Lung (tissue), 11 donors: ENCODE measurements at regions not wholly inside any gene's neighbourhood (a gene's known extent, or its start where the extent isn't known, plus 50 kb on each side); places are given as distances from the start of the nearest gene placed in this dataset.

Experiments
- ATAC-seq: fragments of 200-7000 bp; cut with Tn5 transposase; one replicate; pipeline ENCODE4 v1.9.1; 2020; ENCODE audit warnings: moderate number of reproducible peaks; ENCODE audit not compliant: insufficient read depth, low FRiP score
- DNase-seq, 3 donors: peaks; one replicate each; pipeline ENCODE4 v3.0.0-alpha.2; 2013 to 2017
- H3K27ac ChIP-seq, 2 donors: one replicate each; pipeline ENCODE4 v1.5.1; 2013; ENCODE audit warnings: mild to moderate bottlenecking in 2 of 2, moderate library complexity in 2 of 2, control low read depth in 1 of 2, inconsistent platforms in 1 of 2, low read depth in 1 of 2, low read length in 1 of 2
- H3K27me3 ChIP-seq, 3 donors: one replicate each; pipeline ENCODE4 v1.5.1; 2013; ENCODE audit warnings: low read length in 2 of 3; ENCODE audit not compliant: control insufficient read depth in 3 of 3, insufficient read depth in 3 of 3
- H3K36me3 ChIP-seq, 4 donors: one replicate each; pipeline ENCODE4 v1.5.1; 2013; ENCODE audit warnings: low read length in 4 of 4, mild to moderate bottlenecking in 1 of 4, moderate library complexity in 1 of 4; ENCODE audit not compliant: control insufficient read depth in 4 of 4, insufficient read depth in 4 of 4
- H3K4me1 ChIP-seq, 5 donors: one replicate each; pipeline ENCODE4 v1.5.1; 2013; ENCODE audit warnings: low read length in 5 of 5, mild to moderate bottlenecking in 2 of 5, moderate library complexity in 1 of 5; ENCODE audit not compliant: control insufficient read depth in 5 of 5, insufficient read depth in 5 of 5
- H3K4me3 ChIP-seq: one replicate; pipeline ENCODE4 v1.5.1; 2013; ENCODE audit warnings: mild to moderate bottlenecking, control low read depth, moderate library complexity
- H3K9ac ChIP-seq, 2 donors: one replicate each; pipeline ENCODE4 v1.5.1; 2013; ENCODE audit warnings: low read length in 2 of 2, control low read depth in 1 of 2; ENCODE audit not compliant: insufficient read depth in 1 of 2
- H3K9me3 ChIP-seq, 4 donors: one replicate each; pipeline ENCODE4 v1.5.1; 2013; ENCODE audit warnings: low read length in 3 of 4, mild to moderate bottlenecking in 1 of 4, moderate library complexity in 1 of 4; ENCODE audit not compliant: control insufficient read depth in 4 of 4, insufficient read depth in 3 of 4
- CTCF ChIP-seq: IDR thresholded peaks from 2 replicates; pipeline ENCODE4 v1.5.1; 2012; ENCODE audit warnings: mild to moderate bottlenecking; ENCODE audit errors: control extremely low read depth, extremely low read depth
- WGBS, 2 donors: extraction: QIAGEN DNeasy Blood & Tissue Kit; methylation state at CpG; one replicate each; pipeline ENCODE4 v1.1.7; 2013; 5-methylcytosine and 5-hydroxymethylcytosine counted together
- donor health status: control.
- donor health status: control.
- donor health status: Bipolar disorder and iron deficiency.
- donor health status: healthy.
- donor health status: DM: yes; HTN: yes; CAD: no.

- 29 to 32% methylated on average over 1 of the region's 1 CpG for WGBS, 2 donors
- DNase-seq (no peak), ATAC-seq (no peak)
- H3K9me3 ChIP-seq, result no peaks in the 10 kb centered on the region
- H3K4me1 ChIP-seq, result peaks cover 0 to 9% (median 0%) of the 10 kb centered on the region in 5 donors
- TF ChIP-seq CTCF, result no peak
- no peak overlapping the region for H3K4me3 ChIP-seq
- H3K36me3 ChIP-seq, result no peaks in the 10 kb centered on the region
- no peak overlapping the region for H3K9ac ChIP-seq
- no peaks in the 10 kb centered on the region for H3K27me3 ChIP-seq
- H3K27ac ChIP-seq, result no peak overlapping the region
These were observed 278.2 kb downstream of the BRINP1 start for GRCh38 chr9:119091074-119091473.

- WGBS, 2 donors, result 75 to 86% methylated on average over 5 of the region's 5 CpGs
- DNase-seq (no peak), ATAC-seq (no peak)
- no peaks in the 10 kb centered on the region for H3K9me3 ChIP-seq
- no peaks in the 10 kb centered on the region for H3K27me3 ChIP-seq
- no peak overlapping the region for H3K4me3 ChIP-seq
- H3K27ac ChIP-seq, result no peak overlapping the region
- TF ChIP-seq CTCF, result no peak
- H3K4me1 ChIP-seq, result peaks cover 0 to 9% (median 0%) of the 10 kb centered on the region in 5 donors
- no peaks in the 10 kb centered on the region for H3K36me3 ChIP-seq
- no peak overlapping the region for H3K9ac ChIP-seq
These were observed 277.1 kb downstream of the BRINP1 start for GRCh38 chr9:119092125-119092524.

- H3K9ac ChIP-seq, result no peak overlapping the region
- no peak for TF ChIP-seq CTCF
- no peaks in the 10 kb centered on the region for H3K9me3 ChIP-seq
- H3K27ac ChIP-seq, result no peak overlapping the region
- H3K36me3 ChIP-seq, result no peaks in the 10 kb centered on the region
- H3K4me1 ChIP-seq, result peaks cover 0 to 9% (median 0%) of the 10 kb centered on the region in 5 donors
- H3K4me3 ChIP-seq, result no peak overlapping the region
- ATAC-seq, result no peak
- DNase-seq, result peak in 1 of 3 donors; percentile 0
- no peaks in the 10 kb centered on the region for H3K27me3 ChIP-seq
These were observed 275.1 kb downstream of the BRINP1 start for GRCh38 chr9:119094086-119094485.

- Histone ChIP-seq H3K4me1 (peaks cover 0 to 9% (median 0%) of the 10 kb centered on the region in 5 donors), H3K9ac (no peak overlapping the region), H3K4me3 (no peak overlapping the region), H3K27ac (no peak overlapping the region), H3K27me3 (no peaks in the 10 kb centered on the region), H3K36me3 (no peaks in the 10 kb centered on the region), H3K9me3 (no peaks in the 10 kb centered on the region)
- ATAC-seq (no peak), DNase-seq (no peak)
- no peak for TF ChIP-seq CTCF
- 81 to 89% methylated on average over 3 of the region's 3 CpGs for WGBS, 2 donors
These were observed 274.2 kb downstream of the BRINP1 start for GRCh38 chr9:119095072-119095471.
